ENCODE measurements at regions not wholly inside any gene's neighbourhood (a gene's known extent, or its start where the extent isn't known, plus 50 kb on each side); places are given as distances from the start of the nearest gene placed in this dataset.

- TF ChIP-seq CTCF (IDR thresholded peaks at IDR 0.05): peak; percentile 66 to 90 (median 80)
- no peak for TF ChIP-seq POLR2A (IDR thresholded peaks at IDR 0.05)
Observed at GRCh38 chr9:38160613-38161215, 91.7 kb upstream of the SHB start.

Data from body of pancreas (tissue), 4 donors.